ENCODE measurements at regions not wholly inside any gene's neighbourhood (a gene's known extent, or its start where the extent isn't known, plus 50 kb on each side); places are given as distances from the start of the nearest gene placed in this dataset.

DNA sequence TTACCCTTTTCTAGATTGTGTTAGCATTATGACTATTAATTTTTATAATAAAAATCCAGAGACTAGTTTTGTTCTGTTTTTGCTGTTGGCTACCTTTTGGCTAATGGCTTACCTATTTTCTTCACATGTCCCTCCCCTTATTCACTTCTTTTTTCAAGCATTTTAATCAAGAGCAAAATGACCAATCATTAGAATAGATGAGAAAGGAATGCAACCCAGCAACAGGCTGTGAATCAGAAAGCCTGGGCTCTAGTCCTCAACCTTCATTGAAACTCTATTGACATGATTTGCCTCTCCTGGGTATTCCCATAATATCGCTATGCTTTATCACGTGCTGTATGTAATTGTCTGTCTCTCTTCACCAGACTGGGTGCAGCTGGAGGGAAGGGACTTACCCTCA is 370.1 kb downstream of the IRS1 start:
- TF ChIP-seq, protein P1, sequence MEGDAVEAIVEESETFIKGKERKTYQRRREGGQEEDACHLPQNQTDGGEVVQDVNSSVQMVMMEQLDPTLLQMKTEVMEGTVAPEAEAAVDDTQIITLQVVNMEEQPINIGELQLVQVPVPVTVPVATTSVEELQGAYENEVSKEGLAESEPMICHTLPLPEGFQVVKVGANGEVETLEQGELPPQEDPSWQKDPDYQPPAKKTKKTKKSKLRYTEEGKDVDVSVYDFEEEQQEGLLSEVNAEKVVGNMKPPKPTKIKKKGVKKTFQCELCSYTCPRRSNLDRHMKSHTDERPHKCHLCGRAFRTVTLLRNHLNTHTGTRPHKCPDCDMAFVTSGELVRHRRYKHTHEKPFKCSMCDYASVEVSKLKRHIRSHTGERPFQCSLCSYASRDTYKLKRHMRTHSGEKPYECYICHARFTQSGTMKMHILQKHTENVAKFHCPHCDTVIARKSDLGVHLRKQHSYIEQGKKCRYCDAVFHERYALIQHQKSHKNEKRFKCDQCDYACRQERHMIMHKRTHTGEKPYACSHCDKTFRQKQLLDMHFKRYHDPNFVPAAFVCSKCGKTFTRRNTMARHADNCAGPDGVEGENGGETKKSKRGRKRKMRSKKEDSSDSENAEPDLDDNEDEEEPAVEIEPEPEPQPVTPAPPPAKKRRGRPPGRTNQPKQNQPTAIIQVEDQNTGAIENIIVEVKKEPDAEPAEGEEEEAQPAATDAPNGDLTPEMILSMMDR (IDR thresholded peaks at IDR 0.05; ENCODE audit: borderline replicate concordance, extremely low read depth, low read length, poor library complexity, severe bottlenecking): no peak
- no peak for TF ChIP-seq EZH2 (IDR thresholded peaks at IDR 0.05; ENCODE audit: borderline replicate concordance, low read depth, low read length, severe bottlenecking)
